NCI-H82 treated with DMSO at 0.1 percent for 48 hours (cell line): ENCODE measurements at regions not wholly inside any gene's neighbourhood (a gene's known extent, or its start where the extent isn't known, plus 50 kb on each side); places are given as distances from the start of the nearest gene placed in this dataset.
"Not testable (repeated sequence)": the region's sequence is repeated elsewhere in the genome, so short reads cannot be mapped to it uniquely, and the experiment has no call there.

Source experiments
- DNase-seq: peaks from one replicate; lab custom pipeline; 2025; ENCODE audit not compliant: unreplicated experiment; lab: John Stamatoyannopoulos, UW

DNA sequence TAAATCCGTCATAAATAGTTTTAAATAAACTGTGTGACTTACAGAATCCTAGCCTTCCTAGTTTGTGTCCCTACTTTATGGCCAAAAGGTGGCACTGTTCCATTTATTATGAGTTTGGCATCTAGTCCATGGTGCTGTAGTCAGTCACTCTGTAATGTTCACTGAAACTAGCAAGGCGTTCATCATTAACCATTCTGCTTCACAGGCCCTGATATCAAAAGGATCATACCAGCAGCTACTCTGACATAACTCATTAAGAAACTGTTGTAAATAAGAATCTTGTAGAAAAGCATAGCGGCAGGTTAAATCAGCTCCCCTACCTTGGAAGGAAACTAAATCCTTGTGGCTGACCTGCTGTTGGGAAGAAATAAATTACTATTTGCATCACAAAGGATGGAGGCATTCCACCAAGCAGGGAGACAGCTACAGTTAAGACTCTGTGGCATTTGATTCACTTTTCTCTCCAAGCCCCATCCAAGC, 919.6 kb upstream of the DIAPH2 start:
- no peak for DNase-seq

DNA sequence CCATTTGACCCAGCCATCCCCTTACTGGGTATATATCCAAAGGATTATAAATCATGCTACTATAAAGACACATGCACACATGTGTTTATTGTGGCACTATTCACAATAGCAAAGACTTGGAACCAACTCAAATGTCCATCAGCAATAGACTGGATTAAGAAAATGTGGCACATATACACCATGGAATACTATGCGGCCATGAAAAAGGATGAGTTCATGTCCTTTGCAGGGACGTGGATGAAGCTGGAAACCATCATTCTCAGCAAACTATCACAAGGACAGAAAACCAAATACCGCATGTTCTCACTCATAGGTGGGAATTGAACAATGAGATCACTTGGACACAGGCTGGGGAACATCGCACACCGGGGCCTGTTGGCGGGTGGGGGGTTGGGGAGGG, 913.4 kb upstream of the DIAPH2 start:
- DNase-seq = not testable (repeated sequence)

DNA sequence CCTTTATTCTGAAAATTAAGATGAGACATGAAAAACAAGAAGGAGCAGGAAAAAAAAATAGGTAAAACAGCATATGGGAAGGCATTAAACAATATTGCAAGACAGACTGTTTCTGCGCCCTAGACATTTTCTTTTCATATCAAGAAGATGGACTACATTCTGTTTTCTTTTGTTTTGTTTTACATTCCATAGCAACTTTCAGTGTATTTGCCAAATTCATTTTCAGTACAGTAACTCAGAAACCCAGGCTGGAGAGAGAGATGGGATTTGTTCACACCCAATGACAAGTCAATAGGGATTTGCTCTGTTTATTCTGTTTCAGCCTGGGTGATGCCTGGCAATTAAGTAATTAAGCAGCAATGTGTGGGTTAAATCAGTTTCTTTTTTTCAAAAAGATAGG, 892.8 kb upstream of the DIAPH2 start:
- no peak for DNase-seq

DNA sequence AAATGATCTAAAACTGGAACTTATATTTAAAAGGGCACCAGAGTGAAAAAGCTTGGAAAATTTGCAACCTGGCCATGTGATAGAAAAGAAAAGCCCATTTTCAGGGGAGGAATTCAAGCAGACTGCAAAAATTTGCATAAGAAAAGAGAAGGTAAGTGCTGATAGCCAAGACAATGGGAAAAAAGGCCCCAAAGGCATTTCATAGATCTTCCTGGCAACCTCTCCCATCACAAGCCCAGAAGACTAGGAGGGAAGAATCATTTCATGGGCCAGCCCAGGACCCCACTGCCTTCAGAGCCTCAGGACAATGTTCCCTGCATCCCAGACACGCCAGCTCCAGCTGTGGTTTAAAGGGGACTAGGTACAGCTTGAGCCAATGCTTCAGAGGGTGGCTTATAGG, 887.3 kb upstream of the DIAPH2 start:
- DNase-seq = no peak

DNA sequence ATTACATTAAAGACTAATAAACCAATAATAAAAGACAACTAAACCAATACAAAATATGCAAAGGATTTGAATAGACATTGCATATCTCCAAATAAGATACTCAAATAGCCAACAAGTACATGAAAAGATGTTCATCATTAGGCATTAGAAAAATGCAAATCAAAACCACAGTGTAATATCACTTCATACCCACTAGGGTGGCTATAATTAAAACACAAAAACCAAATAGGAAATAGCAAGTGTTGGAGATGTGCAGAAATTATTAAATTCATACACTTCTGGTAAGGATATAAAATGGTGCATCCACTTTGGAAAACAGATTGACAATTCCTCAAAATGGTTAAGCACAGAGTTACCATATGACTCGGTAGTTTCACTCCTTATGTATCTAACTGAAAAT, 860.8 kb upstream of the DIAPH2 start:
- DNase-seq = no peak

DNA sequence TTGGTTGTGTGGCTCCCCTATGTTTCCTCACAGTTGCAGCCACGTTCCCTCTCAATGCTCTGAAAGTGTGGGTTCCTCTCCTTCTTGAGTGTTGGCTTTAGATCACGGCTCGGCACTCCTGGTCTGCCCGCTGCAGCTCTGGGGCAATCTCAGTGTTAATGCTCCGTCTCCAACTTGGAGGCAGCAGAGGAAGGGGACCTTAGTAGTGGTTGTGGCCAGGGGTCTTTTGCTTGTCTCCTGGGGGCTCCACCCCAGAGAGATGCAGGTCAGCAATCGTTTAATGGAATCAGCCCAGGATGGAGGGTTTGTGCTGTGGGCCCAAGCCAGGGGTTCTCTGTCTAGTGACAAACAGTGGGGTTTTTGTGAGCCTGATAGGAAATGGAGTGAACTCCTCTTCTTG, 849.4 kb upstream of the DIAPH2 start:
- no peak for DNase-seq

DNA sequence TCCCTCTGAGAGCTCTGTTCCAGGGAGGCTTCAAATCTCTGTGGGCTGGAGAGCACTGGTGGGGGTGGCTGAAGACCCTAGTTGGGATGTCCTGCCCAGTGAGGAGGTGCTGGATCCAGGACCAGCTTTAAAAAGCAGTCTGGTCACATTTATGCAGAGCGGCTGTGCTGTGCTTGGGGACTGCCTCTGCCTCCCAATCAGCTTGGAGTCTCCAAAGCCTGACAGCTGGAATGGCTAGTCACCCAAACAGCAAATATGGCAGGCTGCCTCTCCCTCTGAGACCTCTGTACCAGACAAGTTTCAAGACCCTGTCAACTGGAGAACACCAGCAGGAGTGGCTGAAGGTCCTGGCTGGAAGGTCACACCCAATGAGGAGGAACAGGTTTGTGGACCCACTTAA, 848.1 kb upstream of the DIAPH2 start:
- no peak for DNase-seq

DNA sequence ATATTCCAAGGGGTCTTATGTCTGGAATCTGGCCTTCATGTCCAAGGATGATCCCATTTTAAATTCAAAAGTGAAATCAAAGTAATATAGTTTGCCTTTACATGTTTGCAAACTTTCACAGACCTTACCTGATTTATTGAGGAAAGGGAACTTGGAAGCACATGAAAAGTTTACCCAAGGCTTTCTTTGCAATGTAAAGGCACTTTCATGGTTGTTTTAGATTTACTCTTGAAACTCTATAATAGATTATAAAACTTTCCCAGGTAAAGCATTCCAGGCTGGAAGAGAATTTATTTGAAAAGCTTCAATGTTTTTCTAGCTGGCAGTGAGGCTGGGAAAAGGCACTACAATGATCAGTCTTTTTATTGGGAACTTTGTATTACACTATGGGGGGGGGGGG, 842.8 kb upstream of the DIAPH2 start:
- no peak for DNase-seq

DNA sequence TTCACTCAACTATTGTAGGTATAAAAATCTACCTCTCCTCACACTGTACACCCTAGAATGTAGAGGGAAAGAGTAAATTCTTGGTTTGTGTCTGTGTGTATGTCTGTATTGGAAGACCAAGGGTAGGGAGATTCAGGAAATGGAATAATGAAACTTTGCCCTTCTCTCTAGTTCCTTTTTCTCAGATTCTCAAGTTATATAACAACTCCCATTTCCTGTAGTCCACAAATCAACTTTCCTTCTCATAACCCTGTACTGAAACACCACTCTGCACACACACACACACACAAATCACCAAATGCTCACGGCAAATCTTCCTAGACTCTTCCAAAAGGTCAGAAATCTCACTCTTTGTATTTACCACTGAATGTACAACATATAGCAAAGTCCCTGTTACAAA, 824.5 kb upstream of the DIAPH2 start:
- no peak for DNase-seq

DNA sequence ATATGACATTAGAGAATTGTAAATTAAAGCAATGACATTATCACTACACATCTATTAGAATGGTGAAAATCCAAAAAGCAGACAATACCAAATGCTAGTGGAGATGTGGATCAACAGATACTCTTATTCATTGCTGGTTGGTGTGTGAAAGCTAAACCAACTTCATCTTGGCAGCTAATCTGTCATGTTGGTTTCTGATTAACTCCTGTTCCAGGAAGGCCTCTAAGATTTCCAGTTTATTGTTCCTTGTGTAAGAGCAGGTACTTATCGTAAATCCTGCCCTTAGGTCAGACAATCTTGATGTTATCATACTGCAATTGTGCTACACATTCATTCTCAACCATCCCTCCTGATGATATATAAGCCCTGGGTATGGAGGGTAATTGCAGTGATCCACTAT, 809.0 kb upstream of the DIAPH2 start:
- DNase-seq = no peak

DNA sequence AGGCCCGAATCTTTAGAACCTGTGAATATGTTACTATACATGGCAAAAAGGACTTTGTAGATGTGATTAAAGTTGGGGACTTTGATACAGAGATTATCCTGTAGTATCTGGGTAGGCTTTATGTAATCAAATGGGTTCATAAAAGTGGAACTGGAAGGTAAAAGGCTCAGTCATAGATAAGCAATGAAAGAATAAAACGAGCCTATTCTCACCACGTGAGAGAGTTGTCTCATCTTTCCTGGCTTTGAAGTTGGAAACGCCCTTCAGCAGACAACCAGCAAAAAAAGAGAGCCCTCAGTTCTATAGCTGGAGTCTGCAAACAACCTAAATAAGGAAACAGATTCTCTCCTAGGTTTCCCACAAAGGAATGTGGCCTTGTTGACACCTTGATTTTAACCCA, 805.8 kb upstream of the DIAPH2 start:
- DNase-seq = no peak

DNA sequence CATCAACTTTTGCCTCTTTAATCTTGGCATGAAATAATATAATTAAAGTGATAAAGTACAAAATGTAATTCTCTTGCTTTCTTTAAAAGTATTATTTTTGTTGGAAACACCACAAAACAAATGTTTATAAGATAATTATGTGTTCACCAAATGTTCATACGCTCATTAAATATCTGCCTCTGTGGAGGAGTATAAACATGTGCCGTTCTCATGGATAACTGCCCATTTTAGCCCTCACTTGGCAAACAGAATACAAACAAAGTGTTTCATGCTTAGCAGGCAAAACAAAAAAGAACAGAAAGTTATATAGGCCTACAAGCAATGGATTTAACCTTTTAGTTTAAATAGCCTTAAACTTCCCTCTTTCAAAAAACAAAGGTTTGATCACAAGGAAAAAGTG, 800.5 kb upstream of the DIAPH2 start:
- no peak for DNase-seq

DNA sequence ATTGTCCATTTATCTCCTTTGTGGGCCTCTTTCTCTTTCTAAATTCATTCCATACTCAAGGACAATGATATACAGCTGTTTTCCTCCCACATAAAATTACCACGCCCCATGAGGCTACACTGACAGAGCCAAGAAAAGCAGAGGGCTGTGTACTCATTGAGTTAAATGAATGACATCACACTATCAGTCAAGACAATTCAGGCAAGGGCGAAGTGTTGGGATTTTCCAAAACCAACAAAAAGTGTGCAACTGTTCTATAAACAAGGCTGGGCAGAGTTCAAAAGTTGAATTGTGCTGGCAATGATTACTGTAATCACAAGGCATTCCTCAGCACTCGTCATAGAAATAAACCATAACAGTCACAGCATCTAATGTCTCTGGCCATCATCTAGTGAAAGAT, 799.6 kb upstream of the DIAPH2 start:
- no peak for DNase-seq

DNA sequence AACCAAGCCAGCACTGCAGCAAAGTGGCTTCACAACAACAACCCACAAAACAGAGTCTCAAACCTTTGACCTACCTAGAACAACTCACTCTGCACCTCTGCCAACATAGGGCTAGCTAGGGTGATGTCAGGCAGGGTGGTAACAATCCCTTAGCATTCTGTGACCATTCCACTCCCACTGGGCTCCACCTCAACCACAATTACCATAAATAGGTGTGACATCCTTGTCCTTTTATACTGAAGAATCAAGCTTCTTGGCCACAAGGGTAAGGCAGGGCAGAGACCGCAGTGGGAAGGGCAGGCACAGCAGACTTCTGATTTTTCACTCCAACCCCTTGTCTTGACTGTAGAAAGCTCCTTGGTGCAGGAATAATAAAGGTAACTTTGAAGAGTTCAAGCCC, 795.4 kb upstream of the DIAPH2 start:
- DNase-seq = no peak

DNA sequence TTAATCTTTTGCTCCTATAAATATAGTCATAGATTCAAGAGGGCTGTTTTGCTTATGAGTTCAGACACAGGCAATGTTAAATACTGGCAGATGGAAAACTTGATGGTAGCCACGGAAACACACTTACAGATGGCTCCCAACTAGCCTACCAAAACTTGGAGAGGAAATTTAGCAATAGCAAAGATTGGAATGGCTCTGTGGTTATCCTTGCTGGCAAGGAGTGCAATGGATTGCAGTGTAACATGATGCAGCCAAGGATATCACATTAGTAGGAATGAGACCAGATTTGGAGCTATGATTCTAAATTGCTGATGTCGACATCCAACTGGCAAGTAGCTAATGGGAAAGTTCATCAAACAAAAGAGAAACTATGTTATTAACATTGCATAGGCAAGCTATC, 791.0 kb upstream of the DIAPH2 start:
- no peak for DNase-seq

DNA sequence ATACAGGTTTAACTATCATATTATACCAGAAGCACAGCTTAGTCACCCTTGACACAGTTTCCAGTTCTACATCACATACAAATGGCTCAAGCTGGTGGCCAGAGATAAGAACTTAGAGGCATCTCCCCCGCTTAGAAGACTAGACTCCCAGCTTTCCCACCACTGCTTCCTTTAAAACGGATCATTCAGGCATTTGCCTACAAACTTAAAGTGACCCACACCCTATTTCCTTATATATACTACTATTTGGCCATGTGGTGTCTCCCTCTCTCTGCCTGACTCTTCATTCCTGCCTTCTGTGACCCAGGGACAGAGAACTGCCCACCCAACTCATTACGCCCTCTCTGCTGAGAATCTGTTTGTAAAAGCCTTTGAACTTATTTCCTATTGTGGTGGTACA, 781.2 kb upstream of the DIAPH2 start:
- DNase-seq = no peak

DNA sequence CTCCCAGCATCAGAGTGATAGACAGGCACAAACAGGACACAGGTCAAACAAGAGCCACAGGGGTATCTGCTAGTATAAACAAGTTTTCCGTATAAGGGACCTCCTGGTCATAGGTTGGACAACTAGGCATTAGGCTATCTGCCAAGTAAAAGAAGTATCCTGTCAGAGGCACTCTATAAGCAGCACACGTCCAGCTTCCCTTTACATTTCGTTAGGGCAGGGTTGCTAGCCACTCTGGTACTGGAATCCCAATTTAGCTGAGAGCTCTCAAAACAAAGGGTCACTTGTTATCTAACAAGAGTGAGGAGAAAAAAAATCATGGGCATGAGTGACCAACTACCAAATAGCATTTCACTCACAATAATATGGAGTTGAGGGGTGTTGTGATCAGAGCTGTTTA, 780.7 kb upstream of the DIAPH2 start:
- DNase-seq = no peak

DNA sequence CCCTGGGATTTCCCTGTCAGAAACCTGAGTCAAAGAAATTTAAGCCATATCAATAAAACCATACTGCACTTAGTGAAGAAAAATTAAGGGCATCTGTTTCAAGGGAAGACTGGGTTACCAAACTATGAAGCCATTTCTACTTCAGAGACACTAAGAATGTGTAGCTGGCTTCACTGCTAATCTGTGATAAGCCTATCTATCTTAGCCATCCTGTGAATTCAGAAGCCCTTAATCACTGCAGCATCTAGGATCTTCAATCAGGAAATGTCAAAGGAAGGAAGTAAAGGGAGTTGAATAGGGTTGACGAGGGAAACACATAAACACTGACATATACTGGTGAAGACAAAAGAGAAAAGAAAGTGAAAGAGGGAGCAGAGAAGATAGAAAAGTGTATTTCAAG, 777.6 kb upstream of the DIAPH2 start:
- DNase-seq = no peak

DNA sequence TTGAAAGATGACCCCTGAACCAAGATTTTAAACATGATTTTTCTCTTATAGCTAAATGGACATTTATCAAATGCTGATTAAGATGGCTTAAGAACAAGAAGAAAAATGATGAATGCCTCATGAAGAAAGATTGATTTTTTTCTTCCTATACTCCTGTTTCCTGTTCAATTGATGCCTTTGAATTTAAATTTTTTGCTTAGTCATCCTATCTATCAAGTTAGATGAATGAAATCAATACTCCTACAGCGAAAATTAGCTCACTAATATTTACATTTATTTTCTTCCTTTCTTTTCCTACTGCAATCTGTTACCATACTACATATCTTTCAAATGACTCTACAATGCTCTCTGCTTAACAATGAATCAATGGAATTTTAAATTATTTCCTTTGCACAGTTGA, 773.6 kb upstream of the DIAPH2 start:
- DNase-seq = no peak

DNA sequence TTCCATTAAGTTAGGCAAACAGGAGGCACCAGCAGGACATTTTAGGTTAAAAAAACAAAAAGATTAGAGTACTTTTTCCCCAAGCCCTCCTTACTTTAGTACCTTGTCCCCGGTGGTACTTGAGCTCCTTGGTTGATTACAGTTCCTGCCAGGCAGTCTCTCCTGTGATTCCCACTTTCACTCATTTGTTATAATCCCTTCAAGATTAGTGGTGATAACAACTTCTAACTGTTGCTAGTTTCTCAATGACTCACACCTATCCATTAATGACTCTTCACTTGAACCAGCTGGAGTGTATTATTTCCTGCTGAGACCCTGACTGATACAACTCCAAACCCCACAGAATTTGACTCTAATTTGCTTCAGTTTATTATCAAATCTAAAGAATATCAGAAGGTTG, 765.0 kb upstream of the DIAPH2 start:
- no peak for DNase-seq

DNA sequence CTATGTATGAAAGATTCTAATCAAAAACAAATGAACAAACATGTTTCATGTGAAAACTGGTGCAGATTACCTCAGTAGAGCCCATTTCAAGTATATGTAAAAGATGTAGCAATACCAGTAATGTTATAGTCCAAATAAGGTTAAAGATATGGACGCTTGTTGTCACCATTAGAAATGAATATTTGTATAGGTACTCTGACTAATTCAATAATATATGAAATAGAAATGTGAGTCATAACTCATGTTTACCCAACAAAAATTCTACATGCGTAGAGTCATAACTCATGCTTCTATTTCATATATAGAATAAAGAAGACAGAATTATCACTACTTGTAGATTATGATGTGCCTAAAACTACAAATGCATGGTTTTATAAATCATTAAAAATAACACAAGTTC, 739.1 kb upstream of the DIAPH2 start:
- DNase-seq = no peak

DNA sequence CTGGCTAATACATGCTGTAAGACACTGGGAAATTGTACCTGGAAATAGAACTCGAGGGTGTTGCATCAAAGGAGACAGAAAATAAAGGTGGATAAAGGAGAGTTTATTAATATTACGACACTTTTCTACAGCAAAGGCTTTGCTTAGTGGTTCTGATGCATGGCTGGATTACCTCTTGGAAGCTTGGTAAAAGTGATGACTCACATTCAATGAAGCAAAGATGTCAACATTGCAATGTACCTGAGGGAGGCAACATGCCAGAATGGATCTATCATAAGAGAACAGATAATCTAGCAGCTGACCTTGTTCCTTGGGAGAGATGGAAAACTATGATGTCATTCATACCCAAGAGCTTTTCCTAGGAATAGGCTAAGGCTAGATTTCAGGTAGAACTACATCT, 735.1 kb upstream of the DIAPH2 start:
- DNase-seq = no peak

DNA sequence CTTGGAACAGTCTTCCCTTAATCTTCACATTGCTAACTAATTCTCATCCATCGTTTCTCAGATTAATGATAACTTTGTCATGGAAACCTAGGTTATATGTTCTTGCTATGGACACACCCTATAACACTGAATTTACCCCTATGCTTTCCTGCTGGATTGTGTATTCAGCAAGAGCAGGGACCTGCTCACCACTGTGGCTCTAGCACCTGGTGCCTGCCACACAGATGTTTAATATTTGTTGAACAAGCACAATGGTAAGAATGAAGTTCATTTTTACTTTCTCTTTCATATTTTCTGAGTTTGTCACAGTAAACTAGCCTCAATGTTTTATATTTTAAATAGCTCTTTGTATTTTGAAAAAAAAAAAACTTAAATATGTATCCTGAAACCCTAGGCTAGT, 734.0 kb upstream of the DIAPH2 start:
- no peak for DNase-seq

DNA sequence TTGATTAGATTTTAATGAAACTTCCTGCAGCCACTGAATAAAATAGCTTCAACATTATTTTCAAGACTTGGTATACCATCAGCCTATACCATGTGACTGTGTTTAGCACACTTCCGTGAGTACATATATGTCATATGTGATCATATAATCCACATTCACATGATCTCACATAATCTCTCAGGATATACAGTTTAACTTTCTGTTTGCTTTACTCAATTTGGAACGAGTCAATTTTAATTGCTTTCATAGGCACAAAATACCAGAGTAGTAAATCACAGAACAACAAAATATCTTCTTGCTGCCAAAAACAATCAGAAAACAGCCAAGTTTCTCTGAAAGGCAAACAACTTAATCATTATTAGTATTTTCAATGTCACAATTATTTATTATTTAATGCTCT, 731.1 kb upstream of the DIAPH2 start:
- no peak for DNase-seq
